Hepatocyte (in vitro differentiated cells): ENCODE measurements at regions not wholly inside any gene's neighbourhood (a gene's known extent, or its start where the extent isn't known, plus 50 kb on each side); places are given as distances from the start of the nearest gene placed in this dataset.

Experiments used
- EZH2 ChIP-seq: fragments of 200-600 bp; sonication (generic); IDR thresholded peaks from 2 replicates; pipeline ENCODE4 v1.6.1; 2016; ENCODE audit warnings: antibody characterized with exemption, mild to moderate bottlenecking, borderline replicate concordance
- EZH2phosphoT487 ChIP-seq: fragments of 200-600 bp; sonication (generic); IDR thresholded peaks from one replicate; pipeline ENCODE4 v1.6.1; 2018; ENCODE audit warnings: antibody characterized with exemption, mild to moderate bottlenecking, low read depth, moderate library complexity; ENCODE audit not compliant: unreplicated experiment, severe bottlenecking
- TF ChIP-seq, protein P1 (sequence below): fragments of 200-600 bp; sonication (generic); IDR thresholded peaks from 2 replicates; pipeline ENCODE4 v1.5.1; 2016; ENCODE audit warnings: antibody characterized with exemption, mild to moderate bottlenecking; ENCODE audit not compliant: poor library complexity

DNA sequence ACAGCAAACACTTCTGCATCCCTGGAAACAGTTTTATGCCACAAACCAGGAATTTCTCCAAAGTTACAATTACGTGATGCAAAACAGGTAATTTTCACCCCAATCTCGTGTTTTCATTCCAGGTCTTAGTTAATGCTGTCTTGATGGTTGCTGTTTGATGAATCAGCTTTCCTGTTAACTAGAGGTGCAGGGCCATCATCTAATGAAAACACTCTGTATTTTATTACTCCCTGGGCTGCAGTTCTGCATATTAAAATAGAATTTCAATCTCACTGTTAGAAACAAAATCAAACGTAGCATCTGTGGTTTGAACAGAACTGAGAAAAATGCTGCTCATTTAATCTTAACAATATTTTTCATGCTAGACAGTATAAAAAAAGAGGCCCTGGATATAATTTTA lies 129.4 kb downstream of the TUSC1 start:
- TF ChIP-seq, protein P1, sequence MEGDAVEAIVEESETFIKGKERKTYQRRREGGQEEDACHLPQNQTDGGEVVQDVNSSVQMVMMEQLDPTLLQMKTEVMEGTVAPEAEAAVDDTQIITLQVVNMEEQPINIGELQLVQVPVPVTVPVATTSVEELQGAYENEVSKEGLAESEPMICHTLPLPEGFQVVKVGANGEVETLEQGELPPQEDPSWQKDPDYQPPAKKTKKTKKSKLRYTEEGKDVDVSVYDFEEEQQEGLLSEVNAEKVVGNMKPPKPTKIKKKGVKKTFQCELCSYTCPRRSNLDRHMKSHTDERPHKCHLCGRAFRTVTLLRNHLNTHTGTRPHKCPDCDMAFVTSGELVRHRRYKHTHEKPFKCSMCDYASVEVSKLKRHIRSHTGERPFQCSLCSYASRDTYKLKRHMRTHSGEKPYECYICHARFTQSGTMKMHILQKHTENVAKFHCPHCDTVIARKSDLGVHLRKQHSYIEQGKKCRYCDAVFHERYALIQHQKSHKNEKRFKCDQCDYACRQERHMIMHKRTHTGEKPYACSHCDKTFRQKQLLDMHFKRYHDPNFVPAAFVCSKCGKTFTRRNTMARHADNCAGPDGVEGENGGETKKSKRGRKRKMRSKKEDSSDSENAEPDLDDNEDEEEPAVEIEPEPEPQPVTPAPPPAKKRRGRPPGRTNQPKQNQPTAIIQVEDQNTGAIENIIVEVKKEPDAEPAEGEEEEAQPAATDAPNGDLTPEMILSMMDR: no peak
- TF ChIP-seq EZH2phosphoT487 (no peak), EZH2 (no peak)
